Activated naive CD8-positive, alpha-beta T cell treated with anti-CD3 and anti-CD28 coated beads, Interleukin-2, amount 50 U/mL, for 24 hours (primary cell): ENCODE measurements at regions not wholly inside any gene's neighbourhood (a gene's known extent, or its start where the extent isn't known, plus 50 kb on each side); places are given as distances from the start of the nearest gene placed in this dataset.
"Not testable (repeated sequence)": the region's sequence is repeated elsewhere in the genome, so short reads cannot be mapped to it uniquely, and the experiment has no call there.

Experiments used
- ATAC-seq: fragments of 150-1000 bp; cut with Tn5 transposase; one replicate; pipeline ENCODE4 v1.10.0; 2021
- DNase-seq: peaks from one replicate; pipeline ENCODE4 v3.0.0; 2021
- H3K27ac Mint-ChIP-seq: one replicate; pipeline ENCODE4 v1.8.0; 2021; ENCODE audit warnings: mild to moderate bottlenecking, mixed read lengths
- H3K27me3 Mint-ChIP-seq: one replicate; pipeline ENCODE4 v1.8.0; 2021; ENCODE audit warnings: mixed read lengths
- H3K36me3 Mint-ChIP-seq: one replicate; pipeline ENCODE4 v1.8.0; 2021; ENCODE audit warnings: low read depth, mixed read lengths
- H3K4me1 Mint-ChIP-seq: one replicate; pipeline ENCODE4 v1.8.0; 2021; ENCODE audit warnings: mixed read lengths
- H3K4me3 Mint-ChIP-seq: one replicate; pipeline ENCODE4 v1.8.0; 2021; ENCODE audit warnings: mild to moderate bottlenecking, moderate library complexity, mixed read lengths
- H3K9me3 Mint-ChIP-seq: one replicate; pipeline ENCODE4 v1.8.0; 2021; ENCODE audit warnings: mixed read lengths

- ATAC-seq (no peak), DNase-seq (no peak)
- Mint-ChIP-seq H3K9me3 (no peaks in the 10 kb centered on the region), H3K4me1 (peaks cover 18% of the 10 kb centered on the region), H3K27ac (no peak overlapping the region), H3K36me3 (no peaks in the 10 kb centered on the region), H3K27me3 (peaks cover 17% of the 10 kb centered on the region), H3K4me3 (no peak overlapping the region)
These were observed 75.1 kb upstream of the NUP50 start for GRCh38 chr22:45088576-45088975.

- no peaks in the 10 kb centered on the region for H3K9me3 Mint-ChIP-seq
- peaks cover 16% of the 10 kb centered on the region for H3K27me3 Mint-ChIP-seq
- peaks cover 1% of the 10 kb centered on the region for H3K4me1 Mint-ChIP-seq
- H3K27ac Mint-ChIP-seq, result no peak overlapping the region
- no peak overlapping the region for H3K4me3 Mint-ChIP-seq
- DNase-seq, result no peak
- H3K36me3 Mint-ChIP-seq, result no peaks in the 10 kb centered on the region
- ATAC-seq, result no peak
These were observed 73.2 kb upstream of the NUP50 start for GRCh38 chr22:45090497-45090910.

GRCh38 chr22:45091254-45091854 is 72.4 kb upstream of the NUP50 start:
- Mint-ChIP-seq H3K36me3 (no peaks in the 10 kb centered on the region), H3K27me3 (peaks cover 18% of the 10 kb centered on the region)
- no peak for ATAC-seq

GRCh38 chr22:45091875-45092274 is 71.8 kb upstream of the NUP50 start:
- not testable (repeated sequence) for H3K4me3 Mint-ChIP-seq, H3K4me1 Mint-ChIP-seq, ATAC-seq, H3K36me3 Mint-ChIP-seq, DNase-seq, H3K9me3 Mint-ChIP-seq, H3K27ac Mint-ChIP-seq
- H3K27me3 Mint-ChIP-seq, result peaks cover 18% of the 10 kb centered on the region

More at GRCh38 chr22:45091254-45091854, 72.4 kb upstream of the NUP50 start:
- no peaks in the 10 kb centered on the region for H3K9me3 Mint-ChIP-seq
- H3K27ac Mint-ChIP-seq, result no peak overlapping the region
- H3K4me1 Mint-ChIP-seq, result no peaks in the 10 kb centered on the region
- no peak for DNase-seq
- H3K4me3 Mint-ChIP-seq, result no peak overlapping the region

GRCh38 chr22:45092644-45093043 is 71.1 kb upstream of the NUP50 start:
- H3K27ac Mint-ChIP-seq, result no peak overlapping the region
- H3K4me3 Mint-ChIP-seq, result no peak overlapping the region
- H3K4me1 Mint-ChIP-seq, result no peaks in the 10 kb centered on the region
- H3K27me3 Mint-ChIP-seq, result peaks cover 24% of the 10 kb centered on the region
- ATAC-seq (no peak), DNase-seq (no peak)
- H3K9me3 Mint-ChIP-seq, result no peaks in the 10 kb centered on the region
- no peaks in the 10 kb centered on the region for H3K36me3 Mint-ChIP-seq

- DNase-seq (no peak), ATAC-seq (no peak)
- H3K4me1 Mint-ChIP-seq, result no peaks in the 10 kb centered on the region
- H3K4me3 Mint-ChIP-seq, result no peak overlapping the region
- H3K9me3 Mint-ChIP-seq, result no peaks in the 10 kb centered on the region
- no peak overlapping the region for H3K27ac Mint-ChIP-seq
- no peaks in the 10 kb centered on the region for H3K36me3 Mint-ChIP-seq
- peaks cover 25% of the 10 kb centered on the region for H3K27me3 Mint-ChIP-seq
These were observed 70.1 kb upstream of the NUP50 start for GRCh38 chr22:45093609-45094008.

GRCh38 chr22:45094081-45094720 is 69.5 kb upstream of the NUP50 start:
- no peak overlapping the region for H3K4me3 Mint-ChIP-seq
- no peaks in the 10 kb centered on the region for H3K4me1 Mint-ChIP-seq
- H3K27ac Mint-ChIP-seq, result no peak overlapping the region
- H3K36me3 Mint-ChIP-seq, result no peaks in the 10 kb centered on the region
- peaks cover 25% of the 10 kb centered on the region for H3K27me3 Mint-ChIP-seq
- no peak for DNase-seq
- ATAC-seq, result no peak
- no peaks in the 10 kb centered on the region for H3K9me3 Mint-ChIP-seq

GRCh38 chr22:45094825-45095224 is 68.9 kb upstream of the NUP50 start:
- peaks cover 29% of the 10 kb centered on the region for H3K27me3 Mint-ChIP-seq

GRCh38 chr22:45096256-45096907 is 67.3 kb upstream of the NUP50 start:
- no peak overlapping the region for H3K27ac Mint-ChIP-seq
- H3K27me3 Mint-ChIP-seq, result peaks cover 25% of the 10 kb centered on the region
- no peak overlapping the region for H3K4me3 Mint-ChIP-seq
- no peaks in the 10 kb centered on the region for H3K36me3 Mint-ChIP-seq
- DNase-seq (peak; percentile 52), ATAC-seq (peak; percentile 60)
- H3K4me1 Mint-ChIP-seq, result no peaks in the 10 kb centered on the region
- no peaks in the 10 kb centered on the region for H3K9me3 Mint-ChIP-seq

More at GRCh38 chr22:45094825-45095224, 68.9 kb upstream of the NUP50 start:
- DNase-seq, result no peak
- H3K36me3 Mint-ChIP-seq, result no peaks in the 10 kb centered on the region
- H3K27ac Mint-ChIP-seq, result no peak overlapping the region
- H3K4me1 Mint-ChIP-seq, result no peaks in the 10 kb centered on the region
- H3K9me3 Mint-ChIP-seq, result no peaks in the 10 kb centered on the region
- H3K4me3 Mint-ChIP-seq, result no peak overlapping the region
- no peak for ATAC-seq

- Mint-ChIP-seq H3K27ac (no peak overlapping the region), H3K4me1 (no peaks in the 10 kb centered on the region), H3K27me3 (peaks cover 25% of the 10 kb centered on the region), H3K36me3 (no peaks in the 10 kb centered on the region), H3K9me3 (no peaks in the 10 kb centered on the region), H3K4me3 (no peak overlapping the region)
- no peak for DNase-seq
- no peak for ATAC-seq
These were observed 66.7 kb upstream of the NUP50 start for GRCh38 chr22:45097061-45097460.

- H3K27me3 Mint-ChIP-seq, result peaks cover 33% of the 10 kb centered on the region
- no peak overlapping the region for H3K4me3 Mint-ChIP-seq
- no peaks in the 10 kb centered on the region for H3K9me3 Mint-ChIP-seq
- no peak overlapping the region for H3K27ac Mint-ChIP-seq
- no peaks in the 10 kb centered on the region for H3K36me3 Mint-ChIP-seq
- ATAC-seq (peak; percentile 50), DNase-seq (no peak)
- no peaks in the 10 kb centered on the region for H3K4me1 Mint-ChIP-seq
These were observed 65.7 kb upstream of the NUP50 start for GRCh38 chr22:45098056-45098455.

- Mint-ChIP-seq H3K27me3 (peaks cover 30% of the 10 kb centered on the region), H3K4me1 (no peaks in the 10 kb centered on the region), H3K4me3 (no peak overlapping the region), H3K36me3 (no peaks in the 10 kb centered on the region), H3K27ac (no peak overlapping the region), H3K9me3 (no peaks in the 10 kb centered on the region)
- ATAC-seq (no peak), DNase-seq (no peak)
These were observed 63.8 kb upstream of the NUP50 start for GRCh38 chr22:45099961-45100360.

GRCh38 chr22:45101515-45102227 is 62.1 kb upstream of the NUP50 start:
- Mint-ChIP-seq H3K36me3 (no peaks in the 10 kb centered on the region), H3K4me1 (no peaks in the 10 kb centered on the region), H3K4me3 (no peak overlapping the region), H3K9me3 (no peaks in the 10 kb centered on the region), H3K27me3 (peaks cover 26% of the 10 kb centered on the region), H3K27ac (no peak overlapping the region)
- DNase-seq, result peak; percentile 48
- peak; percentile 69 for ATAC-seq

- peaks cover 19% of the 10 kb centered on the region for H3K27me3 Mint-ChIP-seq
- no peak overlapping the region for H3K27ac Mint-ChIP-seq
- DNase-seq, result no peak
- H3K36me3 Mint-ChIP-seq, result no peaks in the 10 kb centered on the region
- no peaks in the 10 kb centered on the region for H3K4me1 Mint-ChIP-seq
- H3K9me3 Mint-ChIP-seq, result no peaks in the 10 kb centered on the region
- no peak for ATAC-seq
- no peak overlapping the region for H3K4me3 Mint-ChIP-seq
These were observed 60.8 kb upstream of the NUP50 start for GRCh38 chr22:45102896-45103420.
